ENCODE measurements at regions not wholly inside any gene's neighbourhood (a gene's known extent, or its start where the extent isn't known, plus 50 kb on each side); places are given as distances from the start of the nearest gene placed in this dataset.

DNA sequence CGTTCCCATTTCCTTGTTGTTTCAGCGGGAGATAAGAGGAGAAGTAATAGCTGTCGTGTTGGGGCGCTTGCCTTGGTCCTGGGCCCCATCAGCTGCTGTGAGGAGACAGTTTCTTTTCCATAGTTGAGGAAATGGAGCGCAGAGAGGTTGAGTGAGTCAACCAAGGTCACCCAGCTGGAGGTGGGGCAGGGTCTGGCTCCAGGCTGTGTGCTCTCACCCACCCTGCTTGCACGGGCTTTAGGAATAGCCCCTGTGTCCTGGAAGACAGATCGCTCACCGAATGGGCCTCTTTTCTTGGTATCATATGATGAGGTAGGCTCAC, 165.7 kb upstream of the RTL1 start:
- DNase-seq, result no peak

DNA sequence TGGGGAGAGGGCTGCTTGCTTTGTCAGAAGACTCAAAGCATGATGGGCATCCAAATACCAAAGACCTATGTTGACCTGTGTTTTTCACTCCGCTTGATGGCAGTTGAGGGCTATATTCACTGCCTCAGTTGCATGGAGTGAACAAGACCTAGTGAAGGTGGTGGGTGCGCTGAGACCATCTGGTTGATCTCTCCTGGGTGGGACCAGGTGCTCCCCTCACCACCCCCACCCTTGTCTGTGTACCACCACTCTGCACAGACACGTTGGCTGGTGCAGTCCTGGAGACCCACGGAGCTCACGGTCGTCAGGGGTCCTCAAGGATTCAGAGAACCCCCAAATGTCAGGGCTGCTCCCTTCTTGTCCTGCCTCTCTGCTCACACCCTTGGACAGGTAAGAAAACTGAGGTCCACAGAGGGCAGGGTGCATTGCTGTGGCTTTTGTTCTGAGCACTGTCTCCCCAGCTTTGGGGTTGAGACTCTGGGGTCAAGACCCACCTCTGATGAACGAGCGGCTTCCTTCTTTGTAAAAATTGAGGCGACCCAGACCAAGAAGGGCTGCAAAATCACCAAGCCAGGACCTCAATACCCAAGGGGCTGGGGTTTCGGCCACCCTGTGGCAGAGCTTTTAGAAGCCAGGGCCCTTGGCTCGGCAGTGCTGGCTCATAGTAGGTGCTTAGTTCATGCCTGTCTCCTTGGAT, 166.3 kb upstream of the RTL1 start:
- DNase-seq, result no peak

DNA sequence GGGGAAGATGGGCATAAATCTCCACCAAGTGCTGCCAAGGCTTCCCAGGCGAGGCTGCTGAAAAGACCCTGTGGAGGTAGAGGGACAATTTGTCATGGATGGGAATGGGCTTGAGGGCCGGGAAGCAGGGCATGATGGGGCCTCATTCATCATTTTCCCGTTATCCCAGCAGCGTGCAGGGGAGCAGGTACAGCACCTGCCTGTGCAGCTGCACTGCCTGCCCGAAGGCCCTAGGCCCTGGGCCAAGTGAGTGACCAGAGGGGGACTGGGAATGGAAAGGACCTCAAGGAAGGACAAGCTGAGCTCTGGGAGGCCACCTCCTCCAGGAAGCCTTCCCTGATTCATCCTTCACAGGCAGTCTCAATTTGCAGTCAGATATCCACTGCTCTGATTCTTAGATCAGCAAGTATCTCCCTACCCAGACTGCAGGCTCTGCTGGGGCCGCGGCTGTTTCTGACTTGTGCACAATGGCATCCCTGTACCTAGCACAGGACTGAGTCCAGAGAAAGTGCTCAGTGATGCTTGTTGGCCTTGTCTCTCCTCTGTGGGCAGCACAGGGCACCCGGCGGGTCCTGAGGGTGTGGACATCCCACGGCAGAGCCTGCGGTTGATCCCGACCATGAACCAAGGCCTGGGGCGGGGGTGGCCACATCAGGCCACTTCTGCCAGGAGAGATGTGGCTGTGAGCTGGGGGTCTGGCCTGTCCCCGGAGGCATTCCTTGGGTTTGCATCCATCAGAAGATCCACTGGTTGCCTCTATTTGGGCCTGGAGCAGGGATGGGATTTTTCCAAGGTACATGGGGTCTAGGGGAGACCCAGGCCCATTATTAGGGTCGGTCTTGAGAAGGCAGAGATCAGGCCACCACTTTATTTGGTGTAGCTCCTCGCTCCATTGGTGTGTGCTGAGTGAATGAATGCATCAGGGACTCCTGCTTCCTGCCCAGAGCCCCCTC, 167.3 kb upstream of the RTL1 start:
- DNase-seq, result no peak

DNA sequence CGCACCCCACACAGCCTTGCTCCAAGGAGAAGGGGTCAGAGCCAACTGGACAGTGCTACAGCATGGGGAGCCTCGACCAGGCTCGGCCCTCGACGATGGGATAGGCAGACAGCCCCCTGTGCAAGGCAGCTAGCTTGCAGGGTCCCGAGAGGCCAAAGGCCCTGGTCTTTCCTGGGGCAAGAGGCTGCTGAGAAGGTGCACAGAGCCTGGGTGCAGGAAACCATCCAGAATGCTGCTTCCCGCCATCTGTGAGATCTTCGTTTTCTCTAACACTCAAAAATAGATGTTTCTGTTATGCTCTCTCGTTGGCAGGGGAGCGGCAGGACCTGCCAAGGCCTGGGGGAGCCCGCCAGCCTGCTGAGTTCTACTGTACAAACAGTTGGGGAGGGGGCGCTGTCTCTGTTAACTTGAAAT, 168.0 kb upstream of the RTL1 start:
- peak in 1 of 2 experiments; percentile 39 for DNase-seq

DNA sequence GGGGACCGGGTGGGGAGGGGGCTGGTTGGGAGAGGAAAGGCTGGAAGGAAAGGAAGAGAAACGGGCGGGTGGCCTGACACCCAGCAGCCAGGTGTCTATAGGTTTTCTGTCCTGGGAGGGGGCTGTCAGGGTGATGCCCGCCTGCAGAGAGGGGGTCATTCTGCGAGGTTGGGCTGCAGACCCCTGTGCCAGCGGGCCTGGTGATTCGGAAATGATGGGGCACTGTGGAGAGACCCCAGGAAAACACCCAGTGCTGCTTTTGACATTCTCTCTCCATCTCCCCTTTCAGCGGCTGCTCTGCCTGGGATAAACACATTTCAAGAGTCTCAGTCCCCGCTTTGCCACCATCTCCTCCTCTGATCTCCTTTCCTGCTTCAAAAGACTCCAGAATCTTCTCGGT, 168.5 kb upstream of the RTL1 start:
- DNase-seq, result no peak

DNA sequence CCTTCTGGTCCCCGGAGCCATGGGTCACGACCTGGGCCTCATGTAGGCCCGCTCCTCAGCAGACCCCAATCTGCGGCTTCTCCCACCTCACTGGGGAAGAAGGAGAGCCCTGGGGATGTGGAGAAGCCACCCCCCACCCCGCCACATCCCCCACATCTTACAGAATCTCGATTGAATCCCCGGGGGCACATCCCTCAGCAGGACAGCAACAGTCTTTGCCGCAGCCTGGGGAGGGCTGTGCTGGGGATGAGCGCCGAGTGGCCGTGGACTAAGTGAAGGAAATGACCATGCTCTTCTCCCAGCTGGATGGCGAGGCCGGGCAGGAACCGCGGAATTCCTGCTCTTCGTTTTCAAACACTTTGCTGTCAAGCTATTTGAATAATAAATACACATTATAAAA, 169.0 kb upstream of the RTL1 start:
- DNase-seq, result no peak

DNA sequence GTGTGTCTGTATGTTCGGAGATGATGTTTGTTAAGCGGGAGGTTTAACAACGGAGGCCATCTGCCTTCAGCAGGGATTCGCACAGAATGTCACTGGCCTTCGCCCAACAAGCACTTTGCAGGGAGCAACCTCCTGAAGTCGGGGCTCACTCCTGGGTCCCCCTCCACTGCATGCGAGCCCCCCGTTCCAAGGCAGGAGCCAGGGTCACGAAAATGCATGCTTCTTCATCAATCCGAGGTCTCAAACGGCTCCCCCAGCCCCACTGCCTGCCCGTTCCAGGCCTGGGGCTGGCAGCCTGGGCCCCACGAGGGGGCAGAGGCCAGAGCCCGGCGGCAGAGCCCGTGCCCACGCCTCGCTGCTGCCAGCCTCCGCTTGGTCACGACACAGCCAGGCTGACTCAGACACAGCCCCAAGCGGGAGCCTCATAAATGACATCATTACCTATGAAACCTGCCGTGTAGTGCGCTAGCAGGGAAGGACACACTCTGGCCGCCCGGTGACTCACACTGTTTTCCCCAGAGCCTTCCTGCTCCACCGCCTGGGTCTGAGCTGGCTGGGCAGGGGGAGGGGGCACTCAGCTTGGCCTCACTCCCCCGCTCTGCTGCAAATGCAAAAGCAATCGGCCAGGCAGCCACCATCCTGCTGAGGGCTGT, 169.5 kb upstream of the RTL1 start:
- DNase-seq, result peak; percentile 16 to 32

DNA sequence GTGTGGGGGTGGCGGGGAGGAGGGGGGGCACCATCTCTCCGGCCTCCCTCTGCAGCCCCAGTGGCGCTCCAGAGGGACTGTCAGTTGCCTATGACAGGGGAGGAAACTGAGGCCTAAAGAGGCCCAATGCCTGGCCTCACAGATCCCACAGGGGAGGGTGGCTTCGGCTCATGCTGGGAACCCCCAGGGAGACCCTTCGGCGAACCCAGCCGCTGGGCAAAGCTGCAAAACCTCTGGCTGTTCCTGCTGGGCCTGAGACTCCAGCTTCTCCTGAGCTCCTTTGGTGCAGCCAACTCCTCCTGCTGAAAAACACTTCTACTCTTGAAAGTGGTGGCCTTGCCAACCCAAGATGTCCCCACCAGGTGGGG, 170.1 kb upstream of the RTL1 start:
- no peak for DNase-seq

DNA sequence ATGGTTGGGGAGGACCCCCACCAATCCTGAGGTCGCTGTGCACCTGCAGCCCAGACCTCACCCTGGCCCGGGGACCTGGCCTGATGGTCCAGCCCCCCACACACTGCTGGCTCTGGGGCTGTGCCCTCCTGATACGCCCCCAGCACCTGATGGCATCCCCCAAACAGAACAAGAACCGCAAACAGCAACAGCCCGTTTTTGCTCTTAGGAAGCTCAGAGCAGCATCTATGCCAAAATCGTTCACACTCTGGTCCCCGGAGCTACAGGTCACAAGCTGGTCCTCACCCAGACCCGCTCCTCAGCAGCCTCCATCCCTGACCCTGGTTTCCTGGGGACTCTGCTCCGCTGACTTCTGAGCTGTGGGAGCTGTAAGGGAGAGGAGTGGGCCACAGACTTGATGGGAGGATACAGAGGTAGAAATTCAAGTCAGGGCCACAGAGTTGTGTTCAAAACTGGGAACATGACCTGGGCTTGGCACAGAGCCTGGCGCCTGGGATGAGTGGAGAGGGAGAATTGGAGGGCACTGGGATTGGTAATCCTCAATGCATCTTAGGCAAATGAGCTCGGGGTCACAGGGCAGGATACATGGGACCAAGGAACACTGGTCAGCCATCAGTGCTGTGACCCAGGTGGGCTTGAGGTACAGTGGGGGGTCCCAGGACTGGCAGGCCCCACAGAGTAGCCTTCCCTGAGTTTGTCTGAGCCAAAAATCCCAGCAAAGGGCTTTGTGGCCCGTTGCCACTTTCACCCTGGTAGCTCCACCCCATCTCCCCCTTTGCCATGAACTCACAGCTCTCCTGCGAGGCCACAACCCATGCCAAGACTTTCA, 170.9 kb upstream of the RTL1 start:
- no peak for DNase-seq

DNA sequence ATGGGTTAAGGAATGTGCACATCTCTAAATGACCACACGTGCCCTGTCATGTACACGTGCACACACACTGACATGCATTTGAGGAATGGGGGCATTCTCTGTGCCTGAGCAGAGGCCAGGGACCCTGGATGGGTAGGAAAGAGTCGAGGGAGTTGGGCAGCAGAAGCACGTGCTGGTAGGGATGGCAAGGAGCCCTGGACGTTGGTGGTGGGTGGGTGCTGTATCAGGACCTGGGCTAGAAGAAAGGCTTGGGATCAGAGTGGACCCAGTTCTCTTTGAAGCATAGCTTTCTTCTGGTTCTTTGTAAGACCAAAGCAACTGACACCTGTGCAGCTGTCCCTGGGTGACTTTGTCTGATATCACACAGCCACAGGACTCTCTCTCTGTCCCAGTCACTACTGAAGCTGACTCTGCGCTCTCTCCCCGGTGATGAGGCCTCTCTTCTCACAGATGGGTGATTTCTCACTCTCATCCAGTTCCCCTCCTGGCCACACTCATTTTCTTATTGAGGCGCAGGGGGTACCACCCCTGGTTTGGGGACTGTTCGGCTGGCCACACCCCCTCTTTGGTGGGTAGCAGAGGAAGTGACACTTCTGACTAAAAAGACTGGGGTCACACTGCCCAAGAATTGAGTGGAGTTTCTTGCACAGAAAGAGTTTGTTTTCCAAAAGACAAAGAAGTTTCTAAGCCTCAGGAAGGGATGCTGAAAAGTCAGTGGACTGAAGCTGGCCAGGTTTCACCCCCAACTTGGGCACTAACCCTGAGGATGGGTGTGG, 171.7 kb upstream of the RTL1 start:
- DNase-seq, result no peak

DNA sequence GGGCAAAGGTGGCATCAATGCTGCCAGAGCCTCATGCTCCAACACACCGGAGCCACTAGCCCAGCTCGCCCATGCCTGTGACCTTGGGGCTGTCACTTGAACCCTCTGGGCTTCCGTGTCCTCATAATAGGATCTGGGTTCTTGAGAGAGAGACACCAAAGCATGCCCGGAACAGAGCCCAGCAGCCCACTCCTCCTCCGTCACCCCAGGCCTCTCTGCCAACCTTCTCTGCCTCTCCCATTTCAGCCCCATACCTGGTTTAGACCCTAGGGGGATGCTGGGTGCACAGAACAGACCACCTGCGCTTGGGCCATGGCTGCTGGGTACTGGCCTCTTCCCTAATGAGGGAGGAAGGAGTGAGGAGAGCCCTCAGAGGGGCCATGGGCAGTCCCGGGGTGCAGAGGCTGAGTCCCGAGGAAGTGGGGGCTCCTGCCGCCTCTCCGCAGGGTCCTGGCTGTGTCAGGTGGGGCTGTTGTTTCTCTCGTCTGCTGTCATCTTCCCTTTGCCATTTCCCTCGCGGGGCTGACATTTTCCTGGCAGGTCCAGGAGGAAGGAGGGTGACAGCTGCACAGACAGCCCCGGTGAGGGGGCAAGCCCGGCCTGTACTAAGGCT, 172.4 kb upstream of the RTL1 start:
- no peak for DNase-seq

DNA sequence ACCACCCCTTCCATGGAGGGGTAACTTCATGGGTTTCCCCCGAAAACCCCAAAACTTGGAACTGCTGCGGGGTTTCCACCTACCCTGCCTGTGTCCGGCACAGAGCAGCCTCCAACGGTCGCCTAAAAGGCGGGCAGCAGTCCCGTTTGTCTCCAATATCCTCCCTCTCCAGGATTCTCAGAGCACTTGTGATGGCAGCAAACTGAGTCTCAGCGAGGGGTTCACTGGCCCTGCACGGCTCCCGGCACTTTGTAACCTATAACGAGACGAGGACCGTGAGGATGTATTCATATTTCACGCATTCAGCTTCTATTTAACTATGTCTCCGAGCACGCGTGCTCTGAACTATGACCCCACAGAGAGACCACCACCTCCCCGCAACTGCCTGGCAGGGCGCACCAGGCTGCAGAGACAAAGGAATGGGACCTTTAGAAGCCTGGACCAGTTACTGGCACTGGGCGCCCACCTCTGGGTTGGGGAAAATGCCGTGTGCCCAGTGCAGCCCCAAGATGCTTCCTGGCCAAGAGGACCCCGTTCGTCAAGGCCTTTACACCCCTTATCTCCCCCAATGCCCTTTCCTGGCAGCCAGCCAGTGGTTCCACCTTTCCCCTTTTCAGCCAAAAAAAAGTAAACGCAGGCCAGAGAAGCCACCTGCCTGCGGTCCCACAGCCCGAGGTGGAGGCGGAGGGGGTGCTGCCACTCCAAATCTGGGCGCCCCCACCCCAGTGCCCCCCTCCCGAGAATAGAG, 173.1 kb upstream of the RTL1 start:
- no peak for DNase-seq

DNA sequence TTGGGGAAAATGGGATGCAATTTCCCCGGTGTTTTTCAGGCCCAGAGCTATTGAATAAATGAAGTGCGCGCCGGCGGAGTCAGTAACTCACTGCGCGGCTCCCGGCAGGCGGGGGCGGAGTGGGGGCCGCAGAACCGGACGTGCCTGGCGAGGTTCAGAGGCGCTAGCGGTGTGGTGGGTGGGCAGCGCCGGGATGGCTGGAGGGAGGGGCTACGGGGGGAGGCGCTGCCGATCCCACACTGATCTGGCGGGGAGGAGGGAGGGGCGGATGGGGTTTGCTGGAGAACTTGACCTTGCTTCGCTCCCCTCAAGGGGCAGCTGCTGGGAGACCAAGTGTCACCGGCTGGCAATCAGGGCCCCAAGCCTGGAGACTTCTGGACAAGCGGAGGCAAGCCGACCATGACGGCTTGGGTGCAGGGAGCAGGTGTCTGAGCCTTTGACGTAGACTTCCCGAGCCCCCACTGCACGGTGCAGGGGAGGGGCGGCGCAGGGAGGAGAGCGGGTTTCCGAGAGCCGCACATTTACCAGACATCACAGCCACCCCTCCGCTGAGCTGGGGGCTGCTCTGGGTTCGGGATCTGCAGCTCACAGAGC, 174.1 kb upstream of the RTL1 start:
- DNase-seq, result no peak

DNA sequence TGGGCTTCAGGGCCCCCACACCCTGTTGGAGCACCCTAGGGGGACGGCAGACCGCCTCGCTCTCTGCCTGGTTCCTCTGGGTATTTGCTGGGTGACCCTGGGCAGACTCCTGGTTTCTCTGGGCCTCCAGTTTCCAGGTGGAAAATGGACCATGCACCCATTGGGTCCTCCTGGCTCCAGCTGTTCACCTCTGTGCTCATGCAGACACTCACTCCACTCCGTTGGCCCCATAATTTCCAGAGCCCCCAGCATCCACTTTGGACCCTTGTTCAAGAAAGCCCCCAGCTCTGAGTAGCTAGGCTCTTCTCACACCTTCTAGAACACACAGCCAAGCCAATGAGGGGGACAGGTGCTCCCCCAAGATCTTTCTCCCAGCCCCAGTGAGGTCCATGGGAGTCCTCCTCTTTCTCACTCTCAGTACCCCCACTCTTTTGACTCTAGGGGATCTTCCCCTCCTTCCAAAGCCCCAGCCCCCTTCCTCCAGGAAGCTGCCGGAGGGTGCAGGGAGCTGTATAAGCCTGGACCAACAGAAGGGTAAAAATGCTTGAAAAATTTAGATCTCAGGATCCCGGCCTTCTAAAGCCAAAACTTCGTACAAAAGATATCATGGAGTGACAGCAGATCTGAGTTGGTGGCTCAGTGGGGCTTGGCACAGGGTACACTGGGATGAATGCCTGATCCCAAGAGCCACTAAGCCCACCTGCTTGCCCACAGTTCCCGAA, 174.8 kb upstream of the RTL1 start:
- no peak for DNase-seq

DNA sequence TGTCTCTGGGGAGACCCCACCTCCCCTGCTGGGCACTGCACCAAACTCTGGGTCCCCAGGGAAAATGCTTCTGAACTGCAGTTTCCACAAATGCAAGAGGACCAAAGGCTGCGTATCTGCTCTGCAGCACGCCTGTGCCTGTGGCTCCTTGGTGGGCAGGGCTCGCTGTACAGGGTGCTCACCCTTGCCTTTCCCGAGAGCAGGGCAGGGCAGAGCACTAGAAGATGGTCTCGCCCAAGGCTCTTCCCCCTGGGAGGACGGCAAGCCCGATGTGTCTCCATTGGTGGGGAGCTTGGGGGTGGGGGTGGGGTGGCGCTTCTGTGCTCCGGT, 175.3 kb upstream of the RTL1 start:
- no peak for DNase-seq

DNA sequence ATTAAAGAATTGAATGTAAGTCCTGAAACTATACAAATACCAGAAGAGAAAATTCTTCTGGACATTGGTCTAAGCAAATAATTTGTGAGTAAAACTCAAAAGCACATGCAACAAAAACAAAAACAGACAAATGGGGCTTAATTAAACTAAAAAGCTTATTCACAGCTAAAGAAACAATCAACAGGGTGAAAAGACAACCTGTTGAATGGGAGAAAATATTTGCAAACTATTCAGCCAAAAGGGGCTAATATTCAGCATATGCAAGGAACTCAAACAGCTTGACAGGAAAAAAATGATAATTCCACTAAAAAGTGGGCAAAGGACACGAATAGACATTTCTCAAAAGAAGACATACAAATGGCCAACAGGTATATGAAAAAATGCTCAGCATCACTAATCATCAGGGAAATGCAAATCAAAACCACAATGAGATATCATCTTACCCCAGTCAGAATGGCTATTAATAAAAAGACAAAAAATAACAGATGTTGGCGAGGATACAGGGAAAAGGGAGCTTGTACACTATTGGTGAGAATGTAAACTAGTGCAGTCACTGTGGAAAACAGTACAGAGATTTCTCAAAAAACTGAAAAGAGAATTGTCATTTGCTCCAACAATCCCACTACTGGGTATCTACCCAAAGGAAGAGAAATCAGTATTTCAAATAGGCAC, 177.5 kb upstream of the RTL1 start:
- DNase-seq, result no peak

DNA sequence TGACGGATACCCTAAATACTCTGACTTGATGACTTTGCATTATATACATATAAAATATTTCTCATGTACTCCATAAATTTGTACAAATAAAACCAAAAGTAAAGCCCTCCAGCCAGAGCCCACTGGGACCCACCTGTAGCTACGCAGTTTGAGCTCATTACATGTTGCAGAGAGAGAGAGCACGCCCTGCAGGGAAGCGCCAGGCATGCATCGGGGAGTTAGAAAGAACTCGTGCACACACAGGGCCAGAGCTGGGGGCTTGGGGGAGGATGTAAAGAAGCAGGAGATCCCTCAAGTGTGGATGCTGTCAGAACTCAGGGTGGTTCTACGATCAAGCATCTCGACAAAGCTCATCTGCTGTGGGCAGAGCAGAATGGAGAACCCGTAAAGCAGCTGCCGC, 178.5 kb upstream of the RTL1 start:
- no peak for DNase-seq

DNA sequence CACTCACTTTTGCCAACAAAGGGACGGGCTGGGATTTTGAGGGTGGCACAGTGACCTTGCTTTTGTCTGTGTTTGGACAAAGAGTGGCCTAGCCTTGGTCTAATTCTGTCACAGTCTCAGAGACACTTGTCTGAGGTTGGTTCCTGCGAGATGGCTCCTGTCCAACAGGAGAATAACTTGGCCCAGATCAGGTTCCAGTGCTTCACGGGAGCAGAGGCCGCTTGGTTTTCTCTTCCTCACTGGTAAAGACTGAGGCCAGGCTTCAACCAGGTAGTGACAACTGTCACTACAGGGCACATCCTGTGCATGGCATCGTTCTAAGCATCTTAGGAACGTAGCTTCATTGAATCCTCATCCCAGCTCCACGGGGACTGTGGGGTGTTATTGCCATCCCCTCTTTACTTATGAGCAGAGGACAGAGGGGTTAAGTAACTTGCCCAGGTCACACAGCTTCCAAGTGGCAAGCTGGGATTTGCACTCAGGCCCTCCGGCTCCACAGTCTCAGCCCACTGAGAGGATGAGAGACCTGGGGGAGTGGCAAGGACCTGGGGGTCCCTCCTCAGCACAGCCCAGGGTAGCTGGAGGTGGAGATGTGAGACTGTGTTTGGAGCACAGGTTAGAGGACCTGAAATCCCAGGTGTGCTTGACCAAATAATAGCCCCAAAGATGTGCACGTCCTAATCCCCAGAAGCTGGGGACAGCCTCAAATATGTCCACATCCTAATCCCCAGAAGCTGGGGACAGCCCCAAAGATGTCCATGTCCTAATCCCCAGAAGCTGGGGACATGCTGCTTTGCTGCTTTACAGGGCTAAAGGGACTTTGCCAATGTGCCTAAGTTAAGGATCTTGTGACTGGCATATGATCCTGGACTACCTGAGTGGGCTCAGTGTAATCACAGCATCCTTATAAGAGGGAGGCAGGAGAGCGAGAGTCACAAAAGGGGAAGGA, 179.2 kb upstream of the RTL1 start:
- peak in 1 of 2 experiments; percentile 37 for DNase-seq

Data from cerebellar nuclear complex (tissue), 1 donor.